ENCODE measurements at regions not wholly inside any gene's neighbourhood (a gene's known extent, or its start where the extent isn't known, plus 50 kb on each side); places are given as distances from the start of the nearest gene placed in this dataset.

- TF ChIP-seq CTCF (IDR thresholded peaks at IDR 0.05), result no peak
- no peak for TF ChIP-seq POLR2A (IDR thresholded peaks at IDR 0.05)
- TF ChIP-seq EP300 (IDR thresholded peaks at IDR 0.05), result no peak
Measured at GRCh38 chr12:25422241-25422640, 130.8 kb downstream of the LMNTD1 start.

Data from ovary (tissue), 3 donors.